NCI-H1048 (cell line): ENCODE measurements at regions not wholly inside any gene's neighbourhood (a gene's known extent, or its start where the extent isn't known, plus 50 kb on each side); places are given as distances from the start of the nearest gene placed in this dataset.

Experiments
- DNase-seq: peaks from one replicate; lab custom pipeline; 2025; lab: John Stamatoyannopoulos, UW

- no peak for DNase-seq
Measured at GRCh38 chr10:129219364-129219763, 247.7 kb upstream of the MGMT start.

- DNase-seq, result no peak
Measured at GRCh38 chr10:129222436-129222835, 244.6 kb upstream of the MGMT start.

- DNase-seq, result no peak
Measured at GRCh38 chr10:129223363-129223762, 243.7 kb upstream of the MGMT start.

GRCh38 chr10:129224065-129224464 lies 243.0 kb upstream of the MGMT start:
- no peak for DNase-seq

GRCh38 chr10:129231821-129232220 lies 235.2 kb upstream of the MGMT start:
- DNase-seq, result no peak

GRCh38 chr10:129233351-129234148 lies 233.5 kb upstream of the MGMT start:
- no peak for DNase-seq

- DNase-seq, result no peak
Measured at GRCh38 chr10:129236274-129236691, 230.8 kb upstream of the MGMT start.

GRCh38 chr10:129241461-129241860 lies 225.6 kb upstream of the MGMT start:
- DNase-seq, result no peak

- no peak for DNase-seq
Measured at GRCh38 chr10:129244298-129244697, 222.7 kb upstream of the MGMT start.

GRCh38 chr10:129244757-129245156 lies 222.3 kb upstream of the MGMT start:
- no peak for DNase-seq

GRCh38 chr10:129253161-129253864 lies 213.7 kb upstream of the MGMT start:
- DNase-seq, result no peak

GRCh38 chr10:129253865-129254179 lies 213.2 kb upstream of the MGMT start:
- DNase-seq, result no peak

- DNase-seq, result no peak
Measured at GRCh38 chr10:129258283-129258923, 208.6 kb upstream of the MGMT start.

- DNase-seq, result no peak
Measured at GRCh38 chr10:129259128-129259815, 207.8 kb upstream of the MGMT start.

- DNase-seq, result no peak
Measured at GRCh38 chr10:129272176-129272575, 194.9 kb upstream of the MGMT start.

- no peak for DNase-seq
Measured at GRCh38 chr10:129272866-129273650, 194.0 kb upstream of the MGMT start.

- DNase-seq, result no peak
Measured at GRCh38 chr10:129273860-129274259, 193.2 kb upstream of the MGMT start.

GRCh38 chr10:129274748-129275474 lies 192.1 kb upstream of the MGMT start:
- DNase-seq, result no peak

- no peak for DNase-seq
Measured at GRCh38 chr10:129275886-129276285, 191.2 kb upstream of the MGMT start.

GRCh38 chr10:129277084-129277483 lies 190.0 kb upstream of the MGMT start:
- no peak for DNase-seq

GRCh38 chr10:129277841-129278240 lies 189.2 kb upstream of the MGMT start:
- DNase-seq, result no peak
